ENCODE measurements at regions not wholly inside any gene's neighbourhood (a gene's known extent, or its start where the extent isn't known, plus 50 kb on each side); places are given as distances from the start of the nearest gene placed in this dataset.

- no peak overlapping the region for H3K4me3 ChIP-seq (ENCODE audit: low read length)
- DNase-seq (ENCODE audit: low read depth): no peak
- TF ChIP-seq CTCF (IDR thresholded peaks at IDR 0.05; ENCODE audit: insufficient read depth, low read depth, low read length, missing control alignments): no peak
Measured at GRCh38 chr21:18089786-18090185, 154.8 kb upstream of the CHODL start.

DNA sequence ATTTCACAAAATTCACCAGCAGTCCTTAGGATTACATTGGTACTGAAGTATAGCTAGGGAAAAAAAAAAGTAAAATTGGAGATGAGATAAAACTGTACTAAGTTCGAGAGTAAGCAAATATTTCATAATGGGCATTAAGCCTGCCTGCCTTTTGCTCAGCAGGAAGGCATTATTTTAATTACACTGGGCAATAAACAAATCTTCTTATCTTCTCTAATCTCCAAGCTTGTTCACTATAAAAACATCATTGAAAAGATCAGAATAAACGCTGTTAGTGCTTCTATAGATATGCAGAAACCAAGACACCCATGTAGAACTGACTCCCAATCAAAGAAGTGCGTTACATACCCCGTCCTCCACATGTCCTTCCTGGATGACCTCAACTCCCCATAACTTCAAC lies 174.2 kb upstream of the CHODL start:
- TF ChIP-seq CTCF (IDR thresholded peaks at IDR 0.05; ENCODE audit: insufficient read depth, low read depth, low read length, missing control alignments): no peak
- no peak for DNase-seq (ENCODE audit: low read depth)
- H3K4me3 ChIP-seq (ENCODE audit: low read length): no peak overlapping the region

DNA sequence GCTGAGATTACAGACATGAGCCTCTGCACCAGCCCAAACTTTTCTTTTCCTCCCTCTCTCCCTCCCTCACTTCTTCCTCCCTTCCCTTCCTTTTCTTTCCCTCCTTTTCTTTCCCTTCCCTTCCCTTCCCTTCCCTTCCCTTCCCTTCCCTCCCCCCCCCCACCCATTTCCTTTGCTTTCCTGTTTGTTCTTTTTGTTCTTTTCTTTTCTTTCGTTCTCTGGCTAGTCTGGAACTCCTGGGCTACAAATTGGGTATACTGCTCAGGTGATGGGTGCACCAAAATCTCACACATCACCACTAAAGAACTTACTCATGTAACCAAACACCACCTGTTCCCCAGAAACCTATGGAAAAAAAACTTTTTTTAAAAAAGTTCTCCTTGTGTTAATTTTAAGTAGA lies 174.8 kb upstream of the CHODL start:
- no peak for DNase-seq (ENCODE audit: low read depth)
- TF ChIP-seq CTCF (IDR thresholded peaks at IDR 0.05; ENCODE audit: insufficient read depth, low read depth, low read length, missing control alignments): no peak
- H3K4me3 ChIP-seq (ENCODE audit: low read length): no peak overlapping the region

DNA sequence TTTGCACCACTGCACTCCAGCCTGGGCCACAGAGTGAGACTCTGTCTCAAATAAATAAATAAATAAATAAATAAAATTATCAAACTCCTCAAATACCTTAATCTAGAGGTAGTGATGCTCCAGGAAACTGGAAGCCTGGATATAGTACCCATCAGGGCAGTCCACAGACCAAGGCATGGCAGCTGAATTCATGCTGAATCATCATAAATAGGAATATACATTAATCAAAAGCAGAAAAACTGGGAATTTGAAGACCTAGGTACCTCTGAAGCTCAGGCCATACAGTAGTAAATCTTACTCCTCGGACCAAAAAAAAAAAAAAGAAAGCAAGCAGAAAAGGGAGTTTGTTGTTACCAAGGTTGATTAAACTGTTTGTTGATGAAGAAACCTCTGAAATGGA lies 184.2 kb upstream of the CHODL start:
- TF ChIP-seq CTCF (IDR thresholded peaks at IDR 0.05; ENCODE audit: insufficient read depth, low read depth, low read length, missing control alignments): no peak
- no peak for DNase-seq (ENCODE audit: low read depth)
- H3K4me3 ChIP-seq (ENCODE audit: low read length): no peak overlapping the region

- DNase-seq (ENCODE audit: low read depth): no peak
- no peak for TF ChIP-seq CTCF (IDR thresholded peaks at IDR 0.05; ENCODE audit: insufficient read depth, low read depth, low read length, missing control alignments)
- H3K4me3 ChIP-seq (ENCODE audit: low read length): no peak overlapping the region
Measured at GRCh38 chr21:18058731-18059398, 185.8 kb upstream of the CHODL start.

- no peak for TF ChIP-seq CTCF (IDR thresholded peaks at IDR 0.05; ENCODE audit: insufficient read depth, low read depth, low read length, missing control alignments)
- DNase-seq (ENCODE audit: low read depth): no peak
Measured at GRCh38 chr21:18053151-18053550, 191.5 kb upstream of the CHODL start.

DNA sequence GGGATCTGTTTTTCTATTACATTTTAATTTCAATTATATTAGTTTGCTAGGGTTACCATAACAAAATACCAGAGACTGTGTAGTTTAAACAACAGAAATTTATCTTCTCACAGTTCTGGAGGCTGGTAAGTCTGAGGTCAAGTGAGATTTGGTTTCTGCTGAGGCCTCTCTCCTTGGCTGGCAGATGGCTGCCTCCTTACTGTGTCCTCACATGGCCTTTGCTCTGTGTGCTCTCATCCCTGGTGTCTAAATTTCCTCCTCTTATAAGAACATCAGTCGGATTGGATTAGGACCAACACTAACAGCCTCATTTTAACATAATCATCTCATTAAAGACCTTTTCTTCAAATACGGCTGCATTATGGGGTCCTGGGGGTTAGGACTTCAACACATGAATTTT lies 195.2 kb upstream of the CHODL start:
- no peak for DNase-seq (ENCODE audit: low read depth)
- no peak overlapping the region for H3K4me3 ChIP-seq (ENCODE audit: low read length)
- TF ChIP-seq CTCF (IDR thresholded peaks at IDR 0.05; ENCODE audit: insufficient read depth, low read depth, low read length, missing control alignments): no peak

More at GRCh38 chr21:18053151-18053550, 191.5 kb upstream of the CHODL start:
- H3K4me3 ChIP-seq (ENCODE audit: low read length): no peak overlapping the region

Measured in epithelial cell of esophagus (primary cell).